ENCODE measurements at regions not wholly inside any gene's neighbourhood (a gene's known extent, or its start where the extent isn't known, plus 50 kb on each side); places are given as distances from the start of the nearest gene placed in this dataset.

- no peak for DNase-seq
- CTCF ChIA-PET: no interaction called here
- Histone ChIP-seq H3K36me3 (ENCODE audit: low read depth) (no peaks in the 10 kb centered on the region), H3K27me3 (ENCODE audit: insufficient read depth, low read depth) (peaks cover 56% of the 10 kb centered on the region), H3K4me2 (peak overlapping the region; percentile 30), H3K79me2 (ENCODE audit: low read depth) (no peaks in the 10 kb centered on the region), H3K4me3 (peak overlapping the region; percentile 6; the same call in 1 of the 2 replicates), H3K4me1 (replicated peaks; ENCODE audit: insufficient read depth) (no peaks in the 10 kb centered on the region), H3K9me3 (ENCODE audit: insufficient read depth, low read depth) (no peaks in the 10 kb centered on the region; the same call in 1 of the 2 replicates), H3K27ac (no peak overlapping the region), H3K9me2 (ENCODE audit: insufficient read depth) (no peaks in the 10 kb centered on the region), H3F3A (ENCODE audit: insufficient read depth, low read depth) (no peaks in the 10 kb centered on the region), H2AFZ (no peak overlapping the region), H4K20me1 (ENCODE audit: insufficient read depth) (no peaks in the 10 kb centered on the region)
- POLR2A ChIA-PET (ENCODE audit: unreplicated experiment): no interaction called here
- TF ChIP-seq EZH2 (IDR thresholded peaks at IDR 0.05; ENCODE audit: low read depth): no peak
- no peak for TF ChIP-seq CTCF (conservative IDR thresholded peaks at IDR 0.05)
- no TSS peak for BruUV-seq (replicated peaks)
- intact Hi-C loops (cut with micrococcal nuclease; ENCODE audit: unreplicated experiment): no loop called here
These were observed 205.2 kb upstream of the NLRP1 start for GRCh38 chr17:5789528-5789927.

- H3K27me3 ChIP-seq (ENCODE audit: insufficient read depth, low read depth): peaks cover 68% of the 10 kb centered on the region
- H3K9me2 ChIP-seq (ENCODE audit: insufficient read depth): no peaks in the 10 kb centered on the region
- H4K20me1 ChIP-seq (ENCODE audit: insufficient read depth): no peaks in the 10 kb centered on the region
- no peaks in the 10 kb centered on the region for H3K4me1 ChIP-seq (replicated peaks; ENCODE audit: insufficient read depth)
- CTCF ChIA-PET: no interaction called here
- H2AFZ ChIP-seq: no peak overlapping the region
- H3K36me3 ChIP-seq (ENCODE audit: low read depth): no peaks in the 10 kb centered on the region
- H3F3A ChIP-seq (ENCODE audit: insufficient read depth, low read depth): no peaks in the 10 kb centered on the region
- no peak for DNase-seq
- intact Hi-C loops (cut with micrococcal nuclease; ENCODE audit: unreplicated experiment): no loop called here
- H3K9me3 ChIP-seq (ENCODE audit: insufficient read depth, low read depth): no peaks in the 10 kb centered on the region; the same call in 1 of the 2 replicates
- no peak overlapping the region for H3K4me3 ChIP-seq
- H3K27ac ChIP-seq: no peak overlapping the region
- POLR2A ChIA-PET (ENCODE audit: unreplicated experiment): no interaction called here
- H3K79me2 ChIP-seq (ENCODE audit: low read depth): no peaks in the 10 kb centered on the region
- no TSS peak for BruUV-seq (replicated peaks)
- no peak overlapping the region for H3K4me2 ChIP-seq
- peak; percentile 45 for TF ChIP-seq CTCF (conservative IDR thresholded peaks at IDR 0.05)
- no peak for TF ChIP-seq EZH2 (IDR thresholded peaks at IDR 0.05; ENCODE audit: low read depth)
These were observed 208.8 kb upstream of the NLRP1 start for GRCh38 chr17:5793157-5793556.

GRCh38 chr17:5793899-5794298, 209.6 kb upstream of the NLRP1 start:
- Histone ChIP-seq H3K79me2 (ENCODE audit: low read depth) (no peaks in the 10 kb centered on the region), H3K36me3 (ENCODE audit: low read depth) (no peaks in the 10 kb centered on the region), H3K4me2 (no peak overlapping the region), H2AFZ (no peak overlapping the region), H3F3A (ENCODE audit: insufficient read depth, low read depth) (no peaks in the 10 kb centered on the region), H3K9me2 (ENCODE audit: insufficient read depth) (no peaks in the 10 kb centered on the region), H3K27ac (no peak overlapping the region), H3K4me1 (replicated peaks; ENCODE audit: insufficient read depth) (no peaks in the 10 kb centered on the region), H3K27me3 (ENCODE audit: insufficient read depth, low read depth) (peaks cover 68% of the 10 kb centered on the region), H3K4me3 (no peak overlapping the region), H3K9me3 (ENCODE audit: insufficient read depth, low read depth) (no peaks in the 10 kb centered on the region; the same call in 1 of the 2 replicates), H4K20me1 (ENCODE audit: insufficient read depth) (no peaks in the 10 kb centered on the region)
- ChIA-PET POLR2A (ENCODE audit: unreplicated experiment) (no interaction called here), CTCF (no interaction called here)
- BruUV-seq (replicated peaks): no TSS peak
- TF ChIP-seq CTCF (conservative IDR thresholded peaks at IDR 0.05): no peak
- TF ChIP-seq EZH2 (IDR thresholded peaks at IDR 0.05; ENCODE audit: low read depth): no peak
- no peak for DNase-seq
- intact Hi-C loops (cut with micrococcal nuclease; ENCODE audit: unreplicated experiment): no loop called here
